Neural cell (in vitro differentiated cells): ENCODE measurements at regions not wholly inside any gene's neighbourhood (a gene's known extent, or its start where the extent isn't known, plus 50 kb on each side); places are given as distances from the start of the nearest gene placed in this dataset.

Source experiments
- H2AFZ ChIP-seq: fragments of 200-600, 300-800 bp; sonication (generic), shearing (Covaris generic); 2 replicates; pipeline ENCODE4 v1.6.0; 2014; ENCODE audit warnings: low read depth, mild to moderate bottlenecking, antibody characterized with exemption, low read length, moderate library complexity
- H3F3A ChIP-seq: fragments of 200-600 bp; shearing (Covaris generic); 2 replicates; pipeline ENCODE4 v1.6.1; 2016; ENCODE audit warnings: mild to moderate bottlenecking, moderate library complexity, mixed read lengths, antibody characterized with exemption, low read length; ENCODE audit not compliant: insufficient read depth, poor library complexity, severe bottlenecking
- H3K27ac ChIP-seq: fragments of 200-600, 300-800 bp; sonication (generic), shearing (Covaris generic); 2 replicates; pipeline ENCODE4 v1.5.1; 2014; ENCODE audit warnings: mild to moderate bottlenecking, low read length, moderate library complexity
- H3K27me3 ChIP-seq: fragments of 300-800, 200-600 bp; sonication (generic), shearing (Covaris generic); 2 replicates; pipeline ENCODE4 v1.6.0; 2014; ENCODE audit warnings: mild to moderate bottlenecking, low read depth, low read length, moderate library complexity; ENCODE audit not compliant: insufficient read depth
- H3K36me3 ChIP-seq: fragments of 300-800, 200-600 bp; sonication (generic), shearing (Covaris generic); 2 replicates; pipeline ENCODE4 v1.5.1; 2014; ENCODE audit warnings: mild to moderate bottlenecking, antibody characterized with exemption, low read length, moderate library complexity; ENCODE audit not compliant: insufficient read depth
- H3K4me2 ChIP-seq: fragments of 300-800, 200-600 bp; sonication (generic), shearing (Covaris generic); 2 replicates; pipeline ENCODE4 v1.6.0; 2014; ENCODE audit warnings: mild to moderate bottlenecking, low read length
- H3K4me3 ChIP-seq: fragments of 300-800, 200-600 bp; sonication (generic), shearing (Covaris generic); 2 replicates; pipeline ENCODE4 v1.5.1; 2014; ENCODE audit warnings: mild to moderate bottlenecking, low read length, moderate library complexity
- H3K79me2 ChIP-seq: fragments of 200-600 bp; shearing (Covaris generic); replicated peaks from 2 replicates; pipeline ENCODE4 v1.6.0; 2014; ENCODE audit warnings: mild to moderate bottlenecking, low read length, moderate library complexity; ENCODE audit not compliant: insufficient read depth
- H3K9ac ChIP-seq: fragments of 300-800, 200-600 bp; sonication (generic), shearing (Covaris generic); 2 replicates; pipeline ENCODE4 v1.6.1; 2016; ENCODE audit warnings: mild to moderate bottlenecking, low read length, mixed read lengths
- H3K9me2 ChIP-seq: fragments of 200-600 bp; shearing (Covaris generic); 2 replicates; pipeline ENCODE4 v1.6.1; 2016; ENCODE audit warnings: mild to moderate bottlenecking, low read length, mixed read lengths; ENCODE audit not compliant: insufficient read depth
- H3K9me3 ChIP-seq: fragments of 200-600, 300-800 bp; sonication (generic), shearing (Covaris generic); 2 replicates; pipeline ENCODE4 v1.6.1; 2016; ENCODE audit warnings: mild to moderate bottlenecking, mixed run types, low read length, moderate library complexity, mixed read lengths
- H4K20me1 ChIP-seq: fragments of 200-600 bp; shearing (Covaris generic); 2 replicates; pipeline ENCODE4 v1.6.1; 2016; ENCODE audit warnings: mild to moderate bottlenecking, mixed run types; ENCODE audit not compliant: insufficient read depth
- CTCF ChIP-seq: fragments of 450-650 bp; IDR thresholded peaks from 2 replicates; pipeline ENCODE4 v1.5.1; 2014; ENCODE audit warnings: antibody characterized with exemption, mild to moderate bottlenecking, moderate library complexity; ENCODE audit not compliant: poor library complexity, severe bottlenecking
- EP300 ChIP-seq: fragments of 450-650 bp; conservative IDR thresholded peaks from 2 replicates; pipeline ENCODE4 v1.6.1; 2014; ENCODE audit warnings: antibody characterized with exemption, mild to moderate bottlenecking, moderate library complexity; ENCODE audit not compliant: poor library complexity, severe bottlenecking
- EZH2 ChIP-seq: fragments of 200-600, 300-800 bp; shearing (Covaris generic), sonication (generic); IDR thresholded peaks from 2 replicates; pipeline ENCODE4 v1.6.1; 2014; ENCODE audit warnings: antibody characterized with exemption, low read length, borderline replicate concordance, mild to moderate bottlenecking; ENCODE audit not compliant: insufficient read depth, poor library complexity, severe bottlenecking
- MXI1 ChIP-seq: fragments of 450-650 bp; conservative IDR thresholded peaks from 2 replicates; pipeline ENCODE4 v1.6.1; 2014; ENCODE audit warnings: antibody characterized with exemption, mild to moderate bottlenecking; ENCODE audit not compliant: poor library complexity, severe bottlenecking
- POLR2AphosphoS5 ChIP-seq: IDR thresholded peaks from 2 replicates; pipeline ENCODE4 v1.6.1; 2012
- RAD21 ChIP-seq: fragments of 450-650 bp; conservative IDR thresholded peaks from 2 replicates; pipeline ENCODE4 v1.6.1; 2014; ENCODE audit warnings: antibody characterized with exemption, mild to moderate bottlenecking, moderate library complexity
- REST ChIP-seq: IDR thresholded peaks from 2 replicates; pipeline ENCODE4 v1.6.1; 2012; ENCODE audit warnings: borderline replicate concordance
- SMC3 ChIP-seq: fragments of 450-650 bp; conservative IDR thresholded peaks from 2 replicates; pipeline ENCODE4 v1.6.1; 2014; ENCODE audit warnings: antibody characterized with exemption, mild to moderate bottlenecking, moderate library complexity; ENCODE audit not compliant: poor library complexity
- TAF1 ChIP-seq: IDR thresholded peaks from 2 replicates; pipeline ENCODE4 v1.6.1; 2012; ENCODE audit warnings: low read depth

- Histone ChIP-seq H3K27me3 (no peaks in the 10 kb centered on the region), H3K9me3 (no peaks in the 10 kb centered on the region), H2AFZ (no peak overlapping the region), H3K9me2 (no peaks in the 10 kb centered on the region), H3K9ac (no peak overlapping the region), H3K27ac (no peak overlapping the region), H3K36me3 (no peaks in the 10 kb centered on the region), H3F3A (no peaks in the 10 kb centered on the region), H3K79me2 (no peaks in the 10 kb centered on the region), H3K4me2 (no peak overlapping the region), H4K20me1 (no peaks in the 10 kb centered on the region), H3K4me3 (no peak overlapping the region)
- TF ChIP-seq EP300 (no peak), SMC3 (no peak), REST (no peak), MXI1 (no peak), EZH2 (no peak), POLR2AphosphoS5 (no peak), CTCF (no peak), RAD21 (no peak), TAF1 (no peak)
Measured at GRCh38 chr7:52209614-52210013, 825.8 kb upstream of the POM121L12 start.

GRCh38 chr7:52197221-52197620, 838.2 kb upstream of the POM121L12 start:
- TF ChIP-seq EP300 (no peak), EZH2 (no peak), REST (no peak), TAF1 (no peak), SMC3 (no peak), RAD21 (no peak), MXI1 (no peak), CTCF (no peak), POLR2AphosphoS5 (no peak)
- Histone ChIP-seq H4K20me1 (no peaks in the 10 kb centered on the region), H3K36me3 (no peaks in the 10 kb centered on the region), H3K27me3 (no peaks in the 10 kb centered on the region), H3K9ac (no peak overlapping the region), H3K4me2 (no peak overlapping the region), H3K9me3 (no peaks in the 10 kb centered on the region), H3K79me2 (no peaks in the 10 kb centered on the region), H3F3A (no peaks in the 10 kb centered on the region), H3K9me2 (no peaks in the 10 kb centered on the region), H3K27ac (no peak overlapping the region), H3K4me3 (no peak overlapping the region), H2AFZ (no peak overlapping the region)
